ENCODE measurements at regions not wholly inside any gene's neighbourhood (a gene's known extent, or its start where the extent isn't known, plus 50 kb on each side); places are given as distances from the start of the nearest gene placed in this dataset.

DNA sequence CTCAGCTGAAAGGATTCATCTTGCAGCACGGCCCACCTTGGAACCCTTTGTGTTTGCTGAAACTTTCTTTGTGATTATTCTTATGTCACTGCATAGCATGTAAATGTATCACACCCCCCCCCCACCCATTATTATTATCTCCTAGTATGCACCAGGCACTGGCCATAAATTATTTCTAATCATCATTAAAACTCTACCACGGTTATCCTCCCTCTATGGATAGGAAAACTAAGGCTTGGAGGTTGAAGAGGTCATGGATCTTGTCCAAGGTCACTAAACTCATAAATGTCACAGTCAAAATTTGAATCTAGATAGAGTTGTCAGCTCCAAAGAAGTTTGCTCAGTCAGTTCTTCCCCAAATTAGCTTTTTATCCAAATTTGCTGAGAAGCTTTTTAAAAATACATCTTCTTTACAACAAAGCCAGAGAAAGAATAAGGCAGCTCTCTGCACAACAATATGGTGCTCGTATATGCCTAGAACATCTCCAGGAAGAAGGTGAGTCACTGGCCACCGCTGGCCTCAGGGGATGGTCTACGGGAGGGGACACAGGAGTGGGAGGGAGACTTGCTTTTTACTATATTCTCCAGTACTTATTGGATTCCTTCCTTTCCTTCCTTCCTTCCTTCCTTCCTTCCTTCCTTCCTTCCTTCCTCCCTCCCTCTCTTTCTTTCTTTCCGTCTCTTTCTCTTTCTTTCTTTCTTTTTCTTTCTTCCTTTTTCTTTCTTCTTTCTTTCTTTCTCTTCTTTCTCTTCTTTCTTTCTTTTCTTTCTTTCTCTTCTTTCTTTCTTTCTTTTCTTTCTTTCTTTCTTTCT lies 134.5 kb downstream of the VEGFA start:
- in situ Hi-C loops (cut with HindIII; ENCODE audit: low sequenced_read_pairs): loop anchor here (5.0 kb wide), 1 partner anchor 43 kb away; no protein-coding TSS in a partner anchor

DNA sequence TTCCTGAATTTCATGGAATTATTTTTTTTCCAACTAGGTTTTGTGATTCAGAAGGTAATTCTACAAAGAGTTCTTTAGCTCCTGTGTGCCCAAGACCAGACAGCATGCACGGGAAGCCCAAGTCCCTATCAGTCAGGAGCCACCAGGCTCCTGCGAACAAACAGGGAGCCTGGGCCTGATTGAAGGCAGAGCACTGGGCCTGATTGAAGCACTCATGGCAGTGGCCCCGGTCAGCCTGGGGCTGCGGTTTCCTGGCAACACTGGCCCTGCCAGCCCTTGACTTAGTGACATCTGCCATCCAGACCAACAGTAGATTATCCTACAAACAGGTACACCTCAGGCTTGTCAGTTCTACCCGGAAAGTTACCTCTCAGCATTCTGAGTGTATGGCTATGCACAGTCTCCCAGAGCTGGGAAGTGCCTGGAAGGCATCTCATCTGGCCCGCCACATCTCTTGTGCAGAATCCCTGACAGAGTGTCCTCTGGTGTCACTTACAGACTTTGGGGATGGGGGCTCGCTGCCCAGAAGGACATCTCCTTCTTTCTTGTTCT lies 133.8 kb downstream of the VEGFA start:
- in situ Hi-C loops (cut with HindIII; ENCODE audit: low sequenced_read_pairs): loop anchor here (5.0 kb wide), 1 partner anchor 43 kb away; no protein-coding TSS in a partner anchor
- no peak for DNase-seq (ENCODE audit: low spot score)

More for the DNA sequence above, 134.5 kb downstream of the VEGFA start:
- no peak for DNase-seq (ENCODE audit: low spot score)

DNA sequence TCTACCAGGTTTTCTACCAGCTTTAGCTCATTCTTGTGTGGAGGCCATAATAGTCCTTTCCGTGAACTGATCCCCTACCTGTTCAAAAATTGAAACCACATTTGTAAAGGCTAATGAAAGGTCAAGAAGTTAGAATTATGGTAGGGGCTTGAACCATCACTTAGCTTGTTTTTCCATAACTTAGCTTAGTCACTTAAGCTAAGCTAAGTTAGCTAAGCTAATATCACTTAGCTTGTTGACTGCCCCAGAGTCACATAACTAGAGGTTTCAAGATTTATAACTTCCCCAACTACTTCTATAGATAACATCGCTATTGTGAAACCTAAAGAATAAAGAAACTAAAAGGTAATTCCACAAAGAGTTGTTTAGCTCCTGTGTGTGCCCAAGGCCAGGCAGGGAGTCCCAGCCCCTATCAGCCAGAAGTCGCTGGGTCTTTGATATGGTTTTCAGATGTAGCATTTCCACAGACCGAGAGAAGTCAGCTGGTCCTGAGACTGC lies 131.8 kb downstream of the VEGFA start:
- no peak for DNase-seq (ENCODE audit: low spot score)
- in situ Hi-C loops (cut with HindIII; ENCODE audit: low sequenced_read_pairs): loop anchor here (5.0 kb wide), 1 partner anchor 46 kb away; no protein-coding TSS in a partner anchor

DNA sequence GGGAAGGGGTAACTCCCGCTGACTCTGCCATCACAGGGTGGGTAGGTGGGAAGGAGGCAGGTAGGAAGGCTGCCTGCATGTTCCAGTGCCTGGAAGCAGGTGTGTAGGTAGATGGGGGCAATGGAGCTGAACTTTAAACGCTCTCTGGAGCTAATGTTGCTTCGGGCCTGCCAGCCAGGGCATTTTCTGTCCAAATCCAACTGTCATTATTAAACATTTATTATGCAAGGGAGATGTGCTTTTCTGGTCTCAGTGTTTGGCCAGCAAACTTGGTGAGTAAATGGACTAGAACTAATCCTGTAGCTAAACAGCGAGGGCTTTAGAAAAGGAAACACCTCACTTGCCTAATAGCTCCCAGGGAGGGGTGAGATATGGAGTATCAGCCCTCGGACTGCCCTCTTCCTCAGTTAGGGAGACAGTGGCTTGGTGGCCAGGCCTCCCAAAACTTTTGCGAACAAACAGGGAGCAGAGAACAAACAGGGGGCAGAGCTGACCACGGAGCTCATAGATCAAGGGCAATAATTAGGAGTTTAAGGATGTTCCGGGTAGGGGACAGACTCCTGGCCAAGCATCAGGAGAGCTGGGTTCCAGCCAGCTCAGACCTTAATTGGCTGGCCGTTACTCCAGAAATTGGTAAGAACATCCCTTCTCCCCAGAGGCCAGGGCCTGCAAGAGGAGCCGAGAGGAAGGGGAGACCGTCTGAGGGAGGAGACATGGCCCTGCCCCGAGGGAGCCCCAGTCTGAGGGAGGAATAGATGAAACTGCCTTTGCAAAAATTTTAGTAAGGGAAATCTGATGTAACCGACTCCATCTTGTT lies 131.1 kb downstream of the VEGFA start:
- DNase-seq (ENCODE audit: low spot score): no peak
- in situ Hi-C loops (cut with HindIII; ENCODE audit: low sequenced_read_pairs): loop anchor here (5.0 kb wide), 1 partner anchor 46 kb away; no protein-coding TSS in a partner anchor

DNA sequence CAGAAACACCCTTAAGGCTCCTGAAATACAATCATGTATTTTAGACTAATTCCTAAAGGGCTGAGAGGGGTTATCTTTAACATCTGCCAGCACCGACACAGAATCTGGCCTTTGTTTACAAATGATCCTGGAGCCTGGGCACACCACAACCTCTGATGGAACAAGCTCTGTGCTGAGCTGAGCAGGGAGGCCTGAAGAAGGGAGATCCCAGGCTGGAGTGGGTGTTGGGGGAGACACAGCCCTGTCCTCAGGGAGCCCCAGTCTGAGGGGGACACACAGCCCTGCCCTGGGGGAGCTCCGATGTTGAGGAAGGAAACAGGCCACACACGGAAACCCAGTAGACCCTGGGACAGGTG lies 130.5 kb downstream of the VEGFA start:
- in situ Hi-C loops (cut with HindIII; ENCODE audit: low sequenced_read_pairs): loop anchor here (5.0 kb wide), 1 partner anchor 47 kb away; no protein-coding TSS in a partner anchor
- DNase-seq (ENCODE audit: low spot score): no peak

DNA sequence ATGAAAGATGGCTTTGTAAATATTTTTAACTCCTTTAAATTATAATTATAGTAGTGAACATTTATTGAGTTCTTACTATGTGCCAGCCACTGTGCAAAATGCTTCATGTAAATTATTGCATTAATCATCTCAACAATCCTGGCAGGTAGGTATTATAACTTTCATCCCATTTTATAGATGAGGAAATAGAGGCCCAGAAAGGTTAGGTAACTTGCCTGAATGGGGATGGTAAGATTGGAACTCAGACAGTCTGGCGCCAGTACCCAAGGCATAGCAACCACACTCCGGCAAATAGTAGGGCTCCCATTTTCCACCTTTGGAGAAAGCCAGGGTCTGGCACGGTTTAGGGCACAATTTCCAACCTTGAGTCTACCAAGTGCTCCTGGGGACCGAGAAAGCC lies 129.8 kb downstream of the VEGFA start:
- no peak for DNase-seq (ENCODE audit: low spot score)
- in situ Hi-C loops (cut with HindIII; ENCODE audit: low sequenced_read_pairs): loop anchor here (5.0 kb wide), 1 partner anchor 47 kb away; no protein-coding TSS in a partner anchor

DNA sequence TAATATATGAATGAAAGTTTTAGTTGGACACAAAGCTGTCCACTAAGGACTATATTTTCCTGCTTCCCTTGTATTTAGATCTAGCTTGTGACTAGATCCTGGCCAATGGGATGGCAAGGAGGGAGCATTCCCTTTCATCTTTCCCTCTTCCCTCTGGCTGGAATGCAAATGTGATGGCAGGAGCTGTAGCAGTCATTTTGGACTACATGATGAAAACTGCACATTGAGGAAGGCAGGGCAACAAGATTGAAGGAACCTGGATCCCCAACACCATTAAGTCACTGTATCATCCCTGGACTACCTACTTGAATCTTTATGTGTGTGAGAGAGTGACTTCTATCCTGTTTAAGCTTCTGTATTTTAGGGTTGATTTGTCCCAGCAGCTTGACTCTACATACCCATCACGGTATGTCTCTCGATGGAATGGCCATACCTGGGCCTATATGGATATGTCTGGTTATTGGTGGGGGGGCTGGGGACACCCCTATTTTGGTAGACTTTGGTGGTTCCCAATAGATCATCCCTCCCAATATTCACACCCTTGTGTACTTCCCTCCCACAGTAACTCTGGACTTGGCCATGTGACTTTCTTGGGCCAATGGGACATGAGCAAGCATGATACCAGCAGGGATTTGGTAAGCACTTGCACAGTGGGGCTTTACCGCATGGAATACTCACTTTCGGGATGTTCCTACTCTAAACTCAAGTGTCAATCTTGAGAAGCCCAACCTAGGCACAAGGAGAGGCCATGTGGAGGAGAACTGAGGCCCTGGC lies 128.5 kb downstream of the VEGFA start:
- DNase-seq (ENCODE audit: low spot score): no peak
- in situ Hi-C loops (cut with HindIII; ENCODE audit: low sequenced_read_pairs): no loop called here

DNA sequence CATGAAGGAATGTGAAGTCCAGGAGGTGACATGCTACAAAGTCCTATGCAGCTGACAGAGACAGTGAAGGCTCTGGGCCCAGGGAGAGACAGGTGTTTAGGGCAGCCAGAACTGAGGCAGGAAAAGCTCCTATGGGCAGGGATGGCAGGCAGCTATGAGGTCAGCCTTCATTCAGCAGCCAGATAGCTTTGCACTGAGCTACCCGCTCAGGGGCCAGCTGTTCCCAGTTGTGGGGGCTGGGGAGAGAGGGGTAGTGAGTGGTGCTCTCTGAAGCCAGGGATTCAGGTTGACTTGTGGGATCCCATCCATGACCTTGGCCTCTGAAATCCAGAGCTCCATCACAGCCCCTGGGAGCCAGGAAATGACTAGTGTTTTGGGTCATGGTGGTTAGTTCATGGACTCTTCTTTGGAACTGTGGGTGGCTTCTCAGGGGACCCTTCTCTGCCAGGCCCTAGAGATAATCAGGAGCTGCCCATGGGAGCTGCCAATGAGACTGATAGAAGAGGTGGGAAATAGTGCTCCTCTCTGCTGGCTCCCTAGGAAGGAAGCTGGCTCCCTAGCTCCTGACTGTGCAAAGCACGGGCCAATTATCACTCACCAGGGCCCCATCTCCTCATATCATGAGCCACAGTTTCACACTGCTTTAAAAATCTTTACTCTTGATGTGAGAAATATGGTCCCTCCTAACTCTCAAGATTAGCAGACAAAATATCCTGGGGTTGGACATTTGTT lies 127.7 kb downstream of the VEGFA start:
- in situ Hi-C loops (cut with HindIII; ENCODE audit: low sequenced_read_pairs): no loop called here
- DNase-seq (ENCODE audit: low spot score): no peak

DNA sequence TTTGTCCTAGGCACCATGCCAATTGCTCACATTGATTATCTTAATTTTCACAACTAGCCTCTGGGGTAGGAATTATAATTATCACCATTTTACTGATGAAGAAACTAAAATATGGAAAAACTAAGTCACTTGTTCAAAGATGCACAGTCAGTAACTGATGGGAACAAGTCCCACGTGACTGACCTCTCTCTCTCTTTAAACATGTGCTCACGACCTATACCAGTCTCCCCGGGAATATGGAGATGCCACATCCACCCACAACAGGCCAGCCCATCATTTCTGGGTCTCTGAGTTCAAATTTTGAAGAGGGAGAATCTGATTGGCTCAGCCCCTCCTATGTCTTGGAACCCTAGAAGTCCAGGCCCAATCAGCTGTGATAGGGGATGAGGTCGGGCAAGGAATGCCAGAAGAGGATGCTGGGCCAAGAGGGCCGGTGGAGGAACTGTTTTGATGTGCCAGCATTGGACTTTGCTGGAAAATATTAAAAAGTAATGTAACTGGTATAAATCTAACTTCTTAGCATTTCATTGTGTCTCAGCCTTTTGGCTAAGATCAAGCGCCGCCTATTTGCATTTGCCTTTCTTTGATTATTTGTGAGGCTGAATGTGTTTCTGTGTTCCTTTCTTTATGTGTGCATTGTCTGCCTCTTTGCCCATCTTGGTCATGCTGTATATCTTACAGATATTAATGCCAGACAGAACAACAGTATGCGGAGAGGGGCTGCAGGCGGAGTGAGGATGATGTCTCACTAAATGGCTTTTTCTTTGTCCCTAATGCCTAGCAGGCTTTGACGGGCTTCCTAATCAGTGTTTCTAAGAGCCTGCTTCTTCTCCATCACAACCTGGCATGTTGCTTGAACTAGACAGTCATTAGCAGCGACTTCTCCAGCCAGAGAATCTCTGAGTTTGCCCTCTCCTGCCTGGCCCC lies 126.6 kb downstream of the VEGFA start:
- in situ Hi-C loops (cut with HindIII; ENCODE audit: low sequenced_read_pairs): no loop called here
- DNase-seq (ENCODE audit: low spot score): no peak

DNA sequence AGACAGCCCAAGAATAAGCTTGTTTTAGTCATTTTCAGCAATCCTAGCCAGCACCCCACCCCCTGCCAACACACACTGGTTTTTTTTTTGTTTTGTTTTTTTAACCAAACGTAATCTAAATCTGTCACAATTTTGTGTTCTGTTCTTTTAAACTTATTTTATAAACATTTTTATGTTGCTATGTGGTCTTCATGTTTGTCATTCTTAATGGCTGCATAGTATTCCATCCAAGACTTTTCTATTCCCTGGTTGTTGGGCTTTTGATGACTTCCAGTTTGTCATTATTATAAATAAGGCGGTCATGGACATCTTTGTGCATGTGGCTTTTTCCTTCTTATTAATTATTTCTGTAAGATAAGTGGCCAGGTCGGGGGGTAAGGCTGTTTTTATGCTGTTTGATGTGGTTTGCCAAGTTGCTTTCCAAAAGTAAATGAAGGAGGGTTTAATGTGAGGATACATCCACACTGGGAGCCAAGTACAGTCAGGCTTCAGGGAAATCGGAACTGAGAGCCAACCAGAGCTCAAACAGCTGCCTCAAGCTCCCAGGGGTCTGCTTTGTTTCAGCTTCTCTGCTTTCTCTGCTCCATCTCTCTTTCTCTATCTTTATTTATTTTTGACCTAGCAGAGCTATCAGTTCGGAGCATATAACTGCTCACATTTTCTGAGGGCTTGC lies 125.8 kb downstream of the VEGFA start:
- in situ Hi-C loops (cut with HindIII; ENCODE audit: low sequenced_read_pairs): no loop called here
- no peak for DNase-seq (ENCODE audit: low spot score)

DNA sequence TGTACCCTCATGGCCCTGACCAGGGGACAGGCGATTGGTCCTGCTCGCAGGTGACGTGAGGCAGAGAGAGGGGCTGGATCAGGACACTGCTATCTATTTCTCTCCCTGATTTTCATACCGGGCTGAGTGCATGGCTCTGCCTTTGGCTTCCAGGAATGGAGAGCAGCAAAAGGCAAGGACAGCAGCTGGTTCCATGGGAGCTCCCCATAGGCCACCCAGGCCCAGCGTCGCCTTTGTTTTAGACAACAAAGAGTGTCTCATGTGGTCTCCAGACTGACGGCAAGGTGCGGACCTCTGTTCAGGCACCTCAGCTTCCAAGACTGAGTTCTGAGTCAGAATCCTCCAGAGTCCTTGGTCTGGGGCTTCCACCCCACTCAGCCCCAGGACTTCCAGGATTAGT lies 123.1 kb downstream of the VEGFA start:
- in situ Hi-C loops (cut with HindIII; ENCODE audit: low sequenced_read_pairs): no loop called here
- DNase-seq (ENCODE audit: low spot score): no peak

DNA sequence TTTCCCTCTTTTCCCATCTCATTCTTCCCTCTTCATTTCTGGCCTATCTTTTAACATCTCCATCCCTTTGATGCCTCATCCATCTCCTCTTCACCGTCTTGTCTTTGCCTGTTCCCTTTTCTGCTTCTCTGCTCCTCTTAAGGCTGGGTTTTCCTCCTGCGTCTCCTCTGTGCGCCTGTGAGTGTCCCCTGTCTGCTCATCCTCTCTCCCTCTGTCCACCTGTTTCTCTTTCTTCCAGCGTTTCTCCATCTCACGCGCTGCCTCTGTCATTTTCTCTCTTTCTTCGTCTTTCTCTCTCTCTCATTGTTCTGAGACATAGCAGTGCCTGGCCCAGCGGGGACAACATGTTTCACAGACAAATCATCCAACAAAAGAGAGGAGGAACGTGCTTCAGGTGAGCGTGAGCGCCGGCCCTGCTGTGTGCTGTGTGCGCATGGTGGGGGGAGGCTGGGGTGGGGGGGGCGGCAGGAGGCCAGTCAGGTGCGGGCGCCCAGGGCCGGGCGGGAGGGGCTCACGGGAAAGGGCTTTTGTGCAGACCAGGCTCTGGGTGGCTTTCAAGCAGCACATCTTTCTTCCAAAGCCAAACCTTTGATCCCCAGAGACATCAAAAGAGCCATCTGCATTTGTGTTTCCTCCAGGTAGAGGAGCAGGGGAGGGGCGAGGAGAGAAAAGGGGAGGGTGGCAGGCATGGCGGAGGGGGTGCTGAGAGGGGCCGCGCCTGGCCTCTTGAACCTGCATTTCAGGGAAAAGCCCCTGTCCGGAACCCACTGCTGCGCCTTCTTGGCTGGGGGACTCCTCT lies 121.3 kb downstream of the VEGFA start:
- DNase-seq (ENCODE audit: low spot score): peak; percentile 27
- in situ Hi-C loops (cut with HindIII; ENCODE audit: low sequenced_read_pairs): no loop called here

DNA sequence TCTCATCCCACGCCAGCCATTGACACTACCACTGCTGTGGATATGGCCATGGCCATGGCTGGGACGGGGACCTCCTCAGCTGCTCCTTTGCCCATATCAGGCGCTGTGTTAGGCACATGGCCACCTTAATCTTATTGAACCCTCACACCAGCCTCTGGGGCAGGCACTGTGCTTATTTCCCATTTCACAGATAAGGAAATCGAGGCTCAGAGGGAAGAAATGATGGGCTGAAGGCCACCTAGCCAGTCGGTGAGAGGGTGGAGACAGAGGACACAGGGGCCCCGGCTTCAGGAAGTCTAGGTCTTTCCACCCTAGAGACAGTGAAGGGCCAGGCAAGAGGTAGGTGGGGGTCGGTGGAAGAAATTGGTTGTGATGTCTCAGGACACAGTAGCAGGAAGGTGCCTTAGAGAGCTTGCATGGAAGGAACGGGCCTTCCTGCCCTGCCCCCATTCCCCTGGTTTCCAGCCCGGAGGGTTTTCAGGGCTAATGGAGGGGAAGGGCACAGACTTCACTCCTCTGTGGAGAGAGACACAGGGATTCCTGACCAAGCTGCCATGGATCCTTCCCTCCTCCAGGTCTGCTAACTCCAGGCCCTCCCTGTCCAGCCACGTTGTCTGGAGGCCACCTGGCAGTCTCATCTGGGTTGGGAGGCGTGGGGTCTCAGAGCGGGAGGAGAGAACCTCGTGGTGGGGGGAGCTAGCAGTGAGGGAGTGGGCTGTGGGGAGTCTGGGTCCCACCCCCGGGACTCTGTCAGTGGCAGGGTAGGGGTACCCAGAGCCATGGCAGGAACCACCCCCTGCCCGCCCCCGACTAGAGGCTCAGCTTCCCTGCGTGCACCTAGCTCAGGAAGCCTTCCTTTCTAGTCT lies 120.4 kb downstream of the VEGFA start:
- in situ Hi-C loops (cut with HindIII; ENCODE audit: low sequenced_read_pairs): no loop called here
- DNase-seq (ENCODE audit: low spot score): no peak

DNA sequence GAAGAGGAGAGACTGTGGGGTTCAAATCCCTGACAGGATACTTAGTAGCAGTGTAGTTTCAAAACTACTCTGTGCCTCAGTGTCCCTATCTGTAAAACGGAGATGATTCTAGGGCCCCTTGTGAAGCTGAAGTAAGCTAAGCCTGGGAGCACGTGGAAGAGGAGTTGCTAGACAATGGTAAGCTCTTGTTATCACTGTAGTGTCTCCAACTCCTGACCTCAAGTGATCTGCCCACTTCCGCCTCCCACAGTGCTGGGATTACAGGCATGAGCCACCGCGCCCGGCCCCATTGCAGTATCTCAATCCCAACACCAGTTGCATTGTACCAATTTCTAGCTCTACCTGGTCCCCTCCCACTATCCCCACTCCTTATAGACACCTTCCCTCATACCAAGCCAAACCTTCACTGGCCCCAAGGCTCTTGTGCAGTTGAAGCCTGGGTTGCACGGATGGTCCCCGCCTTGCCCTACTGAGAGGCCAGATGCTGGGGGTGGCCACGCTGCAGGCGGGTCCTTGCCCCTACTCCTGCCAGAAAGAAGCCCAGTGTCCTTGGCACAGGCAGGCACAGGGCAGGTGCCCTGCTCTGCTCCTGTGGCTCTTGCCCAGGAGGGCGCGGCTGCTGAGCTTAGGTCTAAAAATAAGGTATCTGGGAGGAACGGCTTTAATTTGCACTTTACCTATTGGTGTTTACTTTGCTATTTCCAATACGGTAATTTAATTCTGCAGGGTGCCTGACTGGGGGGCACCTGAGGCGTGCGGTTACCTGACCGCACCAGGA lies 118.1 kb downstream of the VEGFA start:
- in situ Hi-C loops (cut with HindIII; ENCODE audit: low sequenced_read_pairs): no loop called here
- peak; percentile 26 for DNase-seq (ENCODE audit: low spot score)

Data from G401 (cell line).